H1 (cell line): ENCODE measurements at regions not wholly inside any gene's neighbourhood (a gene's known extent, or its start where the extent isn't known, plus 50 kb on each side); places are given as distances from the start of the nearest gene placed in this dataset.

Source experiments
- CTCF ChIA-PET: fragments of 300-600 bp; sonication (Branson Sonifier 250); formaldehyde crosslinking; loops from one replicate; lab custom pipeline; 2021; ENCODE audit not compliant: partially characterized antibody; lab: Charles Lee
- POLR2A ChIA-PET: fragments of 300-600 bp; sonication (Branson Sonifier 250); formaldehyde crosslinking; loops from one replicate; lab custom pipeline; 2021; ENCODE audit warnings: inconsistent platforms; ENCODE audit not compliant: partially characterized antibody; lab: Charles Lee
- DNase-seq, 2 experiments: peaks; one replicate each; pipeline versions ENCODE4 v3.0.0 to v3.0.0-alpha.2; 2010 to 2022; ENCODE audit warnings: low spot score in 2 of 2, low read depth in 1 of 2, mixed read lengths in 1 of 2
- FAIRE-seq: peaks from 2 replicates; lab custom pipeline; 2011; peaks lifted over from hg19 to GRCh38; lab: Jason Lieb, UNC
- H2AFZ ChIP-seq: 2 replicates; pipeline ENCODE4 v1.8.1; 2012; ENCODE audit warnings: low read length, inconsistent platforms
- H2AK5ac ChIP-seq: 2 replicates; pipeline ENCODE4 v1.6.1; 2013; ENCODE audit warnings: low read depth, low read length
- H2BK120ac ChIP-seq: replicated peaks from 2 replicates; pipeline ENCODE3; 2013; ENCODE audit warnings: low read depth, low read length, inconsistent platforms
- H2BK12ac ChIP-seq: 2 replicates; pipeline ENCODE4 v1.6.1; 2013; ENCODE audit warnings: low read depth, low read length
- H2BK15ac ChIP-seq: 2 replicates; pipeline ENCODE4 v1.6.1; 2013; ENCODE audit warnings: low read length
- H2BK20ac ChIP-seq: 2 replicates; pipeline ENCODE4 v1.6.1; 2013; ENCODE audit warnings: low read length
- H2BK5ac ChIP-seq: 2 replicates; pipeline ENCODE4 v1.6.1; 2013; ENCODE audit warnings: low read depth, low read length
- H3K14ac ChIP-seq: 2 replicates; pipeline ENCODE4 v1.6.1; 2013; ENCODE audit warnings: inconsistent platforms; ENCODE audit not compliant: insufficient read length
- H3K18ac ChIP-seq: 2 replicates; pipeline ENCODE4 v1.6.1; 2013; ENCODE audit warnings: low read length; ENCODE audit errors: extremely low read depth
- H3K23ac ChIP-seq: 2 replicates; pipeline ENCODE4 v1.6.1; 2013; ENCODE audit warnings: inconsistent platforms; ENCODE audit not compliant: insufficient read length
- H3K23me2 ChIP-seq: 2 replicates; pipeline ENCODE4 v1.6.1; 2013; ENCODE audit warnings: low read depth, low read length
- H3K27ac ChIP-seq: 2 replicates; pipeline ENCODE4 v1.6.1; 2011; ENCODE audit warnings: low read depth, low read length, inconsistent platforms
- H3K27me3 ChIP-seq, 4 experiments: replicated peaks in 1 of 4; 1 replicate in 1 of 4; 2 replicates in 3 of 4; pipeline versions ENCODE4 v1.6.1 to v1.8.1; 2011 to 2013; ENCODE audit warnings: low read length in 3 of 4, mild to moderate bottlenecking in 3 of 4, inconsistent platforms in 2 of 4, mixed read lengths in 2 of 4, moderate library complexity in 1 of 4; ENCODE audit not compliant: control insufficient read depth in 3 of 4, insufficient read depth in 3 of 4; ENCODE audit errors: extremely low read depth in 1 of 4
- H3K36me3 ChIP-seq, 4 experiments: 2 replicates each; pipeline versions ENCODE4 v1.6.1 to v1.8.1; 2011 to 2013; ENCODE audit warnings: mild to moderate bottlenecking in 4 of 4, low read length in 3 of 4, moderate library complexity in 2 of 4, control low read depth in 1 of 4, inconsistent platforms in 1 of 4; ENCODE audit not compliant: insufficient read depth in 4 of 4, control insufficient read depth in 2 of 4
- H3K4ac ChIP-seq: replicated peaks from 2 replicates; pipeline ENCODE3; 2013; ENCODE audit warnings: low read length, low read depth, mixed read lengths, inconsistent platforms; ENCODE audit not compliant: insufficient read length
- H3K4me1 ChIP-seq, 4 experiments: replicated peaks in 1 of 4; 1 replicate in 1 of 4; 2 replicates in 3 of 4; pipeline versions ENCODE4 v1.6.1 to v1.8.1; 2011 to 2013; ENCODE audit warnings: low read length in 3 of 4, inconsistent platforms in 2 of 4, mixed read lengths in 1 of 4; ENCODE audit not compliant: insufficient read depth in 4 of 4, control insufficient read depth in 3 of 4
- H3K4me2 ChIP-seq, 2 experiments: 2 replicates each; pipeline versions ENCODE4 v1.6.1 to v1.8.1; 2011 to 2013; ENCODE audit warnings: low read depth in 2 of 2, low read length in 2 of 2, control low read depth in 1 of 2, inconsistent platforms in 1 of 2, mild to moderate bottlenecking in 1 of 2; ENCODE audit not compliant: insufficient read depth in 1 of 2
- H3K4me3 ChIP-seq, 4 experiments: fragments of 200-600, 300-600 bp in 1 of 4; sonication (generic), shearing (Covaris generic), sonication (Bioruptor Twin) in 1 of 4; 2 replicates each; pipeline versions ENCODE4 v1.5.1 to v1.8.1; 2011 to 2016; ENCODE audit warnings: low read length in 4 of 4, low read depth in 3 of 4, control low read depth in 2 of 4, inconsistent platforms in 2 of 4, mild to moderate bottlenecking in 2 of 4, mixed read lengths in 1 of 4, moderate library complexity in 1 of 4; ENCODE audit not compliant: insufficient read depth in 2 of 4; ENCODE audit errors: extremely low read depth in 1 of 4
- H3K56ac ChIP-seq: replicated peaks from 2 replicates; pipeline ENCODE3; 2013; ENCODE audit warnings: low read depth, mild to moderate bottlenecking, mixed read lengths, low read length, inconsistent platforms; ENCODE audit not compliant: insufficient read length
- H3K79me1 ChIP-seq: 2 replicates; pipeline ENCODE4 v1.6.1; 2013; ENCODE audit warnings: low read depth, low read length, control low read depth
- H3K79me2 ChIP-seq, 2 experiments: 2 replicates each; pipeline versions ENCODE4 v1.6.1 to v1.8.1; 2012 to 2013; ENCODE audit warnings: low read length in 2 of 2, mild to moderate bottlenecking in 2 of 2, inconsistent platforms in 1 of 2; ENCODE audit not compliant: insufficient read depth in 2 of 2, control insufficient read depth in 1 of 2
- H3K9ac ChIP-seq, 4 experiments: replicated peaks in 1 of 4; 1 replicate in 1 of 4; 2 replicates in 3 of 4; pipeline versions ENCODE4 v1.6.1 to v1.8.1; 2011 to 2013; ENCODE audit warnings: low read depth in 3 of 4, low read length in 3 of 4, control low read depth in 2 of 4, mild to moderate bottlenecking in 2 of 4, moderate library complexity in 2 of 4, inconsistent platforms in 1 of 4; ENCODE audit errors: extremely low read depth in 1 of 4
- H3K9me3 ChIP-seq, 2 experiments: 2 replicates each; pipeline versions ENCODE4 v1.6.1 to v1.8.1; 2012 to 2013; ENCODE audit warnings: mild to moderate bottlenecking in 2 of 2, moderate library complexity in 2 of 2, control low read depth in 1 of 2, inconsistent platforms in 1 of 2, low read depth in 1 of 2, low read length in 1 of 2, mixed read lengths in 1 of 2; ENCODE audit not compliant: insufficient read depth in 2 of 2
- H4K20me1 ChIP-seq, 2 experiments: replicated peaks in 1 of 2; 2 replicates each; pipeline versions ENCODE3 to v1.8.1; 2011 to 2013; ENCODE audit warnings: inconsistent platforms in 2 of 2, low read length in 2 of 2, mild to moderate bottlenecking in 1 of 2; ENCODE audit not compliant: insufficient read depth in 2 of 2, control insufficient read depth in 1 of 2
- H4K5ac ChIP-seq: 2 replicates; pipeline ENCODE4 v1.6.1; 2013; ENCODE audit warnings: low read length, low read depth, mixed read lengths, inconsistent platforms; ENCODE audit not compliant: insufficient read length
- H4K8ac ChIP-seq: 2 replicates; pipeline ENCODE4 v1.8.0; 2013; ENCODE audit warnings: mild to moderate bottlenecking, moderate library complexity, low read length, inconsistent platforms; ENCODE audit not compliant: insufficient read depth; ENCODE audit errors: extremely low read depth
- H4K91ac ChIP-seq: replicated peaks from 2 replicates; pipeline ENCODE3; 2013; ENCODE audit warnings: low read length, mixed read lengths, inconsistent platforms; ENCODE audit not compliant: insufficient read length
- SP1 ChIP-seq: IDR thresholded peaks from 2 replicates; pipeline ENCODE4 v1.6.1; 2011; ENCODE audit warnings: low read depth, low read length
- WGBS, 2 experiments: shearing (Covaris generic) in 1 of 2; methylation state at CpG; one replicate each; pipeline versions ENCODE4 v1.1.6 to v1.1.7; 2013 to 2015; ENCODE audit warnings: low lambda C conversion rate in 2 of 2, mixed read lengths in 2 of 2, inconsistent platforms in 1 of 2, low coverage in 1 of 2, missing lambda C conversion rate in 1 of 2; ENCODE audit not compliant: insufficient replicate concordance in 2 of 2, insufficient coverage in 1 of 2, insufficient read length in 1 of 2; ENCODE audit errors: extremely low coverage in 1 of 2, missing lambda C conversion rate in 1 of 2; 5-methylcytosine and 5-hydroxymethylcytosine counted together

DNA sequence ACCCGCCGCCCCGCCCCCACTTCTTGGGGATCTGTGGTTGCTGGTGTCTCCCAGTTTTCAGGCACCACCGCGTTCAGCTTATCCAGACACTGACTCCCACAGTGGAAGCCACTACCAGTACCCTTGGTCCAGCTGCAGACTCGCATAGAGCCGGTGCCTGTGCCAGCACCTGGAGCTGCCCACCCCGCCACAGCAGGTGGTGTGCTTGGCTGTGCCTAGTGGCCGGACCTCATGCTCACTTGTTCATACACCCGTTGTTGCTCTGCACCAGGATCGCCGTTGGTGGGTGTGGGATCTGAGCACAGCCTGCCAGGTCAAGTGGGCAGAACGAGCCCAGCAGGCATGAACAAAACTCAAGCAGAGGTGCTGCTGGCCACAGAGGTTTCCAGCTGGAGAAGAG lies 673.2 kb downstream of the RERGL start:
- Histone ChIP-seq H2BK120ac (no peak overlapping the region), H3K4ac (no peak overlapping the region), H3K9me3 (no peaks in the 10 kb centered on the region), H4K5ac (no peak overlapping the region)
- CTCF ChIA-PET = interaction anchor here (1.1 kb wide), 1 partner anchor 18 kb away, joined by 3 read pairs; no protein-coding TSS in a partner anchor
- TF ChIP-seq SP1 = no peak
- TF ChIP-seq, all 59 proteins: peak for 0
- Histone ChIP-seq H4K91ac (no peak overlapping the region), H2BK12ac (no peak overlapping the region), H3K36me3 (no peaks in the 10 kb centered on the region), H3K4me2 (no peak overlapping the region), H3K4me1 (no peaks in the 10 kb centered on the region), H3K23me2 (no peaks in the 10 kb centered on the region), H3K56ac (no peak overlapping the region), H3K27ac (no peak overlapping the region), H4K20me1 (no peaks in the 10 kb centered on the region), H2AK5ac (no peak overlapping the region), H3K79me1 (no peaks in the 10 kb centered on the region), H3K27me3 (no peaks in the 10 kb centered on the region), H2AFZ (no peak overlapping the region; the same call in 1 of the 2 replicates), H3K18ac (no peak overlapping the region), H3K4me3 (no peak overlapping the region), H3K23ac (no peak overlapping the region), H3K14ac (no peak overlapping the region), H4K8ac (no peak overlapping the region), H3K79me2 (no peaks in the 10 kb centered on the region), H2BK15ac (no peak overlapping the region), H3K9ac (no peak overlapping the region), H2BK20ac (no peak overlapping the region), H2BK5ac (no peak overlapping the region)
- POLR2A ChIA-PET = no interaction called here
- WGBS, 2 experiments = 93% methylated on average over 11 of the region's 13 CpGs; no CpG with 5 or more reads in 1 of the 2 experiments
- no peak for DNase-seq
- FAIRE-seq = no peak
